ENCODE measurements at regions not wholly inside any gene's neighbourhood (a gene's known extent, or its start where the extent isn't known, plus 50 kb on each side); places are given as distances from the start of the nearest gene placed in this dataset.

DNA sequence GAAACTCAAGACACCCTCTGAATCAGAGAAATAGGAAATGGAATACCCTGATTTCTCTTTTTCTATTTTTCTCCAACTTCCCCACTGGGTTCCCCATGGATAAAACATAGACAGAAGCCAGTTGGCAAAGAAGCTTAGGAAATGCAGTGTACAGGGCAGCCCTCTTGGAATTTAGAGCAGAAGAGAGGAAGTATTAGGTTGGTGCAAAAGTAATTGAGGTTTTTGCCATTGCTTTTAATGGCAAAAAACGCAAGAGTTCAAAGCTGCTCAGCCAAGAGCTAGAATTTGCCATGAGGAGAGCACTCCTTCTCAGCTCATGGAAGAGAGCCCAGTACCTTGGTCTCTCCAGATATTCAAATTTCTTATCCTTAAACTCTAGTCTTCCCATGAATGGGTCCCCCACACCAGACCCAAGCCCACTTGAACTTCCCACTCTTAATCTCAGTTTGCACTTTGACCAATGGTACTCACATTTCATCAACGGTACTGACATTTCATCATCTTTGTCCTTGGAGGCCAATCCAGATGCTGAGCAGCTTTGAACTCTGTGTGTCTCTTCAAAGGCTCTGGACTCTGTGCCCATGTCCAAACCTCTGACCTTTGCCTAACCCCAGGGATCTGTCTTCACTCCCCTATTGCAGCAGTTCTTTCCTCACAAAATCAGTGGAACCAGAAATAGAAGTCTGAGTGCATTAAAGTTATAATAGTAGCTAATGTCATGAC is 73.2 kb upstream of the PPP1R3C start:
- intact Hi-C loops (cut with DNase I), result no loop called here
- TF ChIP-seq POLR2AphosphoS5 (IDR thresholded peaks at IDR 0.05) (no peak), POLR2A (IDR thresholded peaks at IDR 0.05; ENCODE audit: low read depth) (no peak), EP300 (IDR thresholded peaks at IDR 0.05) (no peak)
- TF ChIP-seq, protein P1, sequence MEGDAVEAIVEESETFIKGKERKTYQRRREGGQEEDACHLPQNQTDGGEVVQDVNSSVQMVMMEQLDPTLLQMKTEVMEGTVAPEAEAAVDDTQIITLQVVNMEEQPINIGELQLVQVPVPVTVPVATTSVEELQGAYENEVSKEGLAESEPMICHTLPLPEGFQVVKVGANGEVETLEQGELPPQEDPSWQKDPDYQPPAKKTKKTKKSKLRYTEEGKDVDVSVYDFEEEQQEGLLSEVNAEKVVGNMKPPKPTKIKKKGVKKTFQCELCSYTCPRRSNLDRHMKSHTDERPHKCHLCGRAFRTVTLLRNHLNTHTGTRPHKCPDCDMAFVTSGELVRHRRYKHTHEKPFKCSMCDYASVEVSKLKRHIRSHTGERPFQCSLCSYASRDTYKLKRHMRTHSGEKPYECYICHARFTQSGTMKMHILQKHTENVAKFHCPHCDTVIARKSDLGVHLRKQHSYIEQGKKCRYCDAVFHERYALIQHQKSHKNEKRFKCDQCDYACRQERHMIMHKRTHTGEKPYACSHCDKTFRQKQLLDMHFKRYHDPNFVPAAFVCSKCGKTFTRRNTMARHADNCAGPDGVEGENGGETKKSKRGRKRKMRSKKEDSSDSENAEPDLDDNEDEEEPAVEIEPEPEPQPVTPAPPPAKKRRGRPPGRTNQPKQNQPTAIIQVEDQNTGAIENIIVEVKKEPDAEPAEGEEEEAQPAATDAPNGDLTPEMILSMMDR (IDR thresholded peaks at IDR 0.05), result no peak
- Histone ChIP-seq H3K9me3 (no peaks in the 10 kb centered on the region), H3K36me3 (no peaks in the 10 kb centered on the region), H3K4me3 (no peak overlapping the region), H3K27ac (replicated peaks in 1 of 4) (no peak overlapping the region), H3K27me3 (no peaks in the 10 kb centered on the region), H3K4me1 (peaks cover 0 to 17% (median 10%) of the 10 kb centered on the region in 4 donors)
- WGBS, result 81% methylated on average over 2 of the region's 2 CpGs
- no peak for DNase-seq (ENCODE audit: extremely low spot score)

DNA sequence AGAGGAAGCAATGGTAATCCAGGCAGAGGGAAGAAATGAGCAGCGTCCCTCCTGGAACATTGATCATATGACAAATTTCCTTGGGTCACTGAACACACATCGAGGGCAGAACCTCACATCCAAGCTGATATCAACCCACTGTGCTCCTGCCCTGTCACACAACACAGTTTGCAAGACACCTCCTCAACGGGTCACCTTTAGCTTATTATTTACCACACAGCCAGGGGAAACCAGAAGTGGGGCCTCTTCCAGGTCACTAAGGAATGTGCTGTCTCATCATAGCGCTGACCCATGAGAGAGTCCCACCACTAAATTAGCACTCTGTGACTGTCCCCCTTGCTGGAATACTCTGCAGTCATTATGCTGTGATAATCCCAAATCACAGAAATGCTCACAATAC is 69.7 kb upstream of the PPP1R3C start:
- intact Hi-C loops (cut with DNase I), result no loop called here
- Histone ChIP-seq H3K27ac (replicated peaks in 1 of 4) (no peak overlapping the region), H3K9me3 (no peaks in the 10 kb centered on the region), H3K36me3 (no peaks in the 10 kb centered on the region), H3K4me3 (no peak overlapping the region), H3K4me1 (peaks cover 0 to 4% (median 0%) of the 10 kb centered on the region in 4 donors), H3K27me3 (no peaks in the 10 kb centered on the region)
- no peak for DNase-seq (ENCODE audit: extremely low spot score)
- whole genome bisulfite sequencing, result 80% methylated on average over 4 of the region's 4 CpGs
- TF ChIP-seq POLR2AphosphoS5 (IDR thresholded peaks at IDR 0.05) (no peak), POLR2A (IDR thresholded peaks at IDR 0.05; ENCODE audit: low read depth) (no peak), EP300 (IDR thresholded peaks at IDR 0.05) (no peak)
- TF ChIP-seq, protein P1 (IDR thresholded peaks at IDR 0.05), result no peak

DNA sequence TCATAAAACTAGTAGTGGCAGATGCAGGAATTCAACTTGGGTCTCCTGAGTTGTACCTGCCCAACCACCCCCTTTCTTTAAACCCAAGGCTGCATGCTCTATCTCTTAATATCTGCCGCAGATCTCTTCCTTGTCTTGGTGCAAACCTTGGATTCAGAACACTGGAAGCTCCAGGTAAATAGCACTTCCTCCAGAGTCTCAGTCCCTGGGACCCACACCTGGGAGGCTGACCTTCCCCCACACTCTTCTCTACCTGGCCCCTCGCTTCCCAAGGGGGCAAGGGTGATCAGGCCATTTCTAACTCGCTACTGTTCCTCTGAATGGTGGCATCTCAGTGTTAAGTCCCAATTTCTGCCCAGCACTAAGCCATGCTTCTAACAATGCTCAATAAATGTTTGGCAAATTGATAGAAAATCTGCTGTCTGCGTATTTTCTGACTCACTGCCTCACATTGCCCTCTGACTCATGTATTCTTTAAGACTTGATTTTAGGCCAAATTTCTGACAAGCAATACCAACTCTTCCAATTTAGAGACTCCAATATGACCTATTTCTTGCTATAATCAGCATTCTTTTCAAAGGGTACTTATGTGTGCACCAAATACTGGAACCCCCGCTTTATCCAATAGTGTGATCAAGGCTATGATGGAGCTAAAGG is 68.0 kb upstream of the PPP1R3C start:
- Histone ChIP-seq H3K36me3 (no peaks in the 10 kb centered on the region), H3K4me3 (no peak overlapping the region), H3K27ac (replicated peaks in 1 of 4) (no peak overlapping the region), H3K27me3 (no peaks in the 10 kb centered on the region), H3K4me1 (peaks cover 0 to 4% (median 0%) of the 10 kb centered on the region in 4 donors), H3K9me3 (no peaks in the 10 kb centered on the region)
- TF ChIP-seq EP300 (IDR thresholded peaks at IDR 0.05) (no peak), POLR2A (IDR thresholded peaks at IDR 0.05; ENCODE audit: low read depth) (no peak), POLR2AphosphoS5 (IDR thresholded peaks at IDR 0.05) (no peak)
- TF ChIP-seq, protein P1 (IDR thresholded peaks at IDR 0.05), result no peak
- no peak for DNase-seq (ENCODE audit: extremely low spot score)
- 93% methylated on average over 5 of the region's 5 CpGs for WGBS
- intact Hi-C loops (cut with DNase I), result no loop called here

DNA sequence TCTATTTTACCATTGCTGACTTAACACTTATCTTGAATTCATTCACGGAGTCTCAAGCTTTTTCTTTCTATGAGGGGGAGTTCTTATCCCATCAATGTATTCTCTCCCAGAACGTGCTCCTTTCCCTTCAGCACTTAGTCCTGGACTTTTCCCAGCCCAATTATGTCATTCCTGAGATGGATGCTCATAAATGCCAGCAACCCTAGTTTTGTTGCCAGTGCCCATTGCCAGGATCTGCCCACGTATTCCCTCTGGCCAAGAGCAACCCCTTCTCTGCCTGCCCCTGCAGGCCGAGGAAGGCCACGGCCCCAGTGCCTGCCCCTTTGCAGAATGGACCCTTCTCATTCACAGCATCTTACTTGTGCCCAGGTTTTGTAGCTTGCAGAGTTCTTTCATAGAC is 67.4 kb upstream of the PPP1R3C start:
- TF ChIP-seq, protein P1 (IDR thresholded peaks at IDR 0.05), result no peak
- TF ChIP-seq EP300 (IDR thresholded peaks at IDR 0.05) (no peak), POLR2A (IDR thresholded peaks at IDR 0.05; ENCODE audit: low read depth) (no peak), POLR2AphosphoS5 (IDR thresholded peaks at IDR 0.05) (no peak)
- intact Hi-C loops (cut with DNase I), result no loop called here
- no peaks in the 10 kb centered on the region for H3K36me3 ChIP-seq
- DNase-seq (ENCODE audit: extremely low spot score), result no peak
- peaks cover 0 to 4% (median 0%) of the 10 kb centered on the region in 4 donors for H3K4me1 ChIP-seq
- no peak overlapping the region for H3K4me3 ChIP-seq
- no peak overlapping the region for H3K27ac ChIP-seq (replicated peaks in 1 of 4)
- no peaks in the 10 kb centered on the region for H3K27me3 ChIP-seq
- no peaks in the 10 kb centered on the region for H3K9me3 ChIP-seq
- WGBS, result 66% methylated on average over 5 of the region's 5 CpGs
